ENCODE measurements at regions not wholly inside any gene's neighbourhood (a gene's known extent, or its start where the extent isn't known, plus 50 kb on each side); places are given as distances from the start of the nearest gene placed in this dataset.

GRCh38 chr18:23388357-23388756, 64.7 kb upstream of the RIOK3 start:
- DNase-seq = no peak

- no peak for DNase-seq
Measured at GRCh38 chr18:23391156-23391555, 61.9 kb upstream of the RIOK3 start.

- no peak for DNase-seq
Measured at GRCh38 chr18:23397907-23398306, 55.2 kb upstream of the RIOK3 start.

DNA sequence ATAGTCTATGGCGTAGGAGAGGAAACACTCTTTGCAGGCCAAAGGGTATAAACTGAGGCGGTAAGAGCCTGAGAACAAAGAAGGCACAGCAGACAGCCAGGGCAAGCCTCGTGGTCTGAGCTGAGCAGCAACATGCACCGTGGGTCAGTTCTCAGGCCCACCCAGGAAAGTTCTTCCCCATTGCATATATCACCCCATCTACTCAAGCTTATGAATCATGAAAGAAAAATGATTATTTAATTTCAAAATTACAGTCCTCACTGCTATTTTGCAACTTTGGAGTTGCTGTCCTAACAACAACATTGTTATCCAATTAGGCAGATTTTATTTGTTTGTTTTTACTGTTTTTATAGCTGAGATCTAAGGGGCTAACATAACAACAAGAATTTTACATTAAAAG, 54.7 kb upstream of the RIOK3 start:
- DNase-seq = no peak

- DNase-seq = no peak
Measured at GRCh38 chr18:23399067-23399466, 54.0 kb upstream of the RIOK3 start.

GRCh38 chr18:23400918-23401317, 52.2 kb upstream of the RIOK3 start:
- DNase-seq = no peak

DNA sequence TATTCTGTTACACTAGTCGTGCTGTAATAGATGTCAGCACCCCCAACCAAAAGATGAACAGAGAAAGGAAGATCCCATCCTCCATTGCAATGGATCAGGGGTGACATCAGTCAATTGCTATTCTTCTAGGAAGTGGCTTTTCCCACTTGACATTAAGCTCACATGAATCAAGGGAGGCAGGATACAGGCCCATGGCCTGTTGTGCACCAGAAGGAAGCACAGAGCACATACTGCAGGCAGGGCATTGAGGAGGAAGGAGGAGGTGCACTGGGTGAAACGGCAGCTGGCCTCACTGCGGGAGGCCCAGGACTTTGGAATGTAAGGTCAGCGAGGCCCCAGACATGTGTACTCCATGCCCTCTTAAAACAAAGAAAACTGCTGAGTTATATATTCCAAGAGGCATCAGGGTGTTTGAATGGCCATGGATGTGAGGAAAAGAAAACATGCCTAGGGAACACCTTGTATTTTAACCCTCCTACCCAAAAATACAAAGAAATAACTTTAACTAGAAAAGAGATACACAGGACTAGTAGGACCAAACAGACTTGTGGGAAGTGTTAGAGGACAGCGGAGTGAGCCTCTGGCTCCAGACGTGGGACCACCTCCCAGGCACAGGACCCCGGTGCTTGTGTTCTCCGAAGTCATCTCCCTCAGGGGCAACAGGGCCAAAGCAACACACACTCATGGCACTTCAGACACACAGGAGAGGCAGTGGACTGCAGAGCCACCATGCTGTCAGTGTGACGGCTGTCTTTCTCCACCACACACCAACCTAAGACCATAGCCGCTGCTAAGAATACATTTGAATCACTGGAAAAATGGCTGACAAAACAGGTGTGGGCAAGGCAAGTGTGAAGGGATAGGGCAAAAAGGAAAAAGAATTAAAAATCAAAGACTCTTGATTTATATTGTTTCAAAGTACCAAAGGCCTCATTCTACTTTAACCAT, 51.4 kb upstream of the RIOK3 start:
- no peak for DNase-seq
